ENCODE measurements at regions not wholly inside any gene's neighbourhood (a gene's known extent, or its start where the extent isn't known, plus 50 kb on each side); places are given as distances from the start of the nearest gene placed in this dataset.

- intact Hi-C loops (cut with DNase I), result no loop called here
- DNase-seq (ENCODE audit: low spot score), result no peak
Measured at GRCh38 chr2:177074099-177074710, 138.4 kb upstream of the HNRNPA3 start.

DNA sequence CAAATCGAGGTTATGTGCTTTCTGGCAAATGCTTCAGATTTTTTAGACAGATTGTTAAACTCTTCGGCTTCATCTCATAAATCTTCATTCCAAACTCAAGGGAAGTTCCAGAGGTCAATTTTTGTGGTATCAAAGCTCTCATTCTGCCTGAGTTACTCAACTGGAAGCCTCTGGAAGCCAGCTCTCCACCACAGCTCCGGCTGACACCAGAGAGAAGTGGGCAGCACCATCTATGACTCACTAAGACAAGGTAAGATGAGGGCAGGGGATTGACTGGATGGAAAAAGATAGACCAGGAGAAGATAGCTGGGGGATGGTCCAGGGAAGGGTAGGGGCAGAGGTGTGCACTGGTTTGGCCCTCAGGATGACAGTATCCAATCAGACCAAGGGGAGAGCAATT is 137.3 kb upstream of the HNRNPA3 start:
- intact Hi-C loops (cut with DNase I), result no loop called here
- DNase-seq (ENCODE audit: low spot score), result no peak

DNA sequence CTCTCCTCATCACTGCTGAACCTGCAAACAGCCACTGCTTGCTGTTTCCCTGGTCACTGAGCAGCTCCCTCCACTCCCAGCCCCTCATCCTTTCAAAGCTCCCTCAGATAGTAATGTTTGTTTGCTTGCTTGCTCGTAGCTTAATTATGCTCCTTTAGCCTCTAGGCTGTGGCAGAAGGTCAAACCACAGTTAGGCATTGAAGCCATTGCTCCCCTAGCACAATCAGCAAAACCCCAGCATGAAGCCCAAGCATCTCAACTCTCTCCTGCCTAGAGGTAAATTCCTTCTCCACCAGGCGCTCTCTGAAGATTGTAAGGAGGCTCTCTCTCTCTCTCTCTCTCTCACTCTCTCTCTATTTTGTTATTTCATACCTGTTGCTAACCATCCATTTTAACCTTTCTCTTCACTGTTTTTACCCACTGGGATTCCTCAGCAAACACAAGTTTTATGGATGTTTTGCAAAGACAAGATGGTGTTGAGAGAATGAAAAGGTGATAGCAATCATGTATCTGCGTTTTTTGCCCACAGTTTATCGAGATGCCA is 135.9 kb upstream of the HNRNPA3 start:
- intact Hi-C loops (cut with DNase I), result no loop called here
- no peak for DNase-seq (ENCODE audit: low spot score)

DNA sequence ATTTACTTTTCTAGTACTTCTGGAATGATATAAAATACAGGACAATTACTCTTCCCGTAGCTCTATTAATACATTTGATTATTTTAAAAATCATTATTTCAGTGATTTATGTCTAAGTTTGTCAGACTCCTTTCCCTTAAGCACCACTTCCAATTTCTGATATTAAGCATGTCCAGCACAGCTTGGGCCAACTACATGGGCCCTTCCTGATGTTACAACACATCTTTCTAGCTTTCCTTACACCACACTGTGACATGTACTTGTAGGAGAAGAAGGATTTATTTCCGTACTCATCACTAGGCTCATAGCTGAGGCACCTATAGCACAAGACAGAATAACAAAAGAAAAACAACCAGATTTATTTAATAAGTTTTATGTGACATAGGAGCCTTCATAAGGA is 134.8 kb upstream of the HNRNPA3 start:
- intact Hi-C loops (cut with DNase I), result no loop called here

GRCh38 chr2:177078416-177078815 is 134.2 kb upstream of the HNRNPA3 start:
- no peak for DNase-seq (ENCODE audit: low spot score)
- intact Hi-C loops (cut with DNase I), result no loop called here

More for the DNA sequence above, 134.8 kb upstream of the HNRNPA3 start:
- DNase-seq (ENCODE audit: low spot score), result no peak

- no peak for DNase-seq (ENCODE audit: low spot score)
- intact Hi-C loops (cut with DNase I), result no loop called here
Measured at GRCh38 chr2:177078855-177079254, 133.7 kb upstream of the HNRNPA3 start.

DNA sequence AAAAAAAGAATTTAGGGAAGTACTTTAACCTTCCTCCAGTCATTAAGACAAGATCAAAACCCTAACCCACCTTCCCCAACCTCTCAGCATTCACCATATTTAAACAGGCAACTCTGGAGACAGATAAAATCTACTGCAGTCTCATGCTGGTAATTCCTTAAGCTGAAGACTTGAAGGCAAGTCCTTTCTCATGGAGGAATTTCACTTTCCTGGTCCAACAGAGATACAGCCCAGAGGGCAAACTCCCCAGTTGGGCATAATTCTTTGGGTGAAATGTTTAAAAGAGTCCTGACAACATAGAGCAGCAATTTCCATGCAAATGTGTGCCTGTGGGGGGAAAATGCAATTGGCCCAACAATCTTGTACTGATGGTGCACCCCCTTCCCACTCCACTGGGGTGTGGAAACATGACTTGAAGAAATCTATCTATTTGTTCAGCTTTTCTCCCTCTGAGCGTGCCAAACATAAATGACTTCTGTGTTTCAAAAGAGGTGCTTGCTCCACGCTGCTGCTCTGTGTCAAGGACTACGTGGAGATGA is 131.8 kb upstream of the HNRNPA3 start:
- intact Hi-C loops (cut with DNase I), result no loop called here
- no peak for DNase-seq (ENCODE audit: low spot score)

DNA sequence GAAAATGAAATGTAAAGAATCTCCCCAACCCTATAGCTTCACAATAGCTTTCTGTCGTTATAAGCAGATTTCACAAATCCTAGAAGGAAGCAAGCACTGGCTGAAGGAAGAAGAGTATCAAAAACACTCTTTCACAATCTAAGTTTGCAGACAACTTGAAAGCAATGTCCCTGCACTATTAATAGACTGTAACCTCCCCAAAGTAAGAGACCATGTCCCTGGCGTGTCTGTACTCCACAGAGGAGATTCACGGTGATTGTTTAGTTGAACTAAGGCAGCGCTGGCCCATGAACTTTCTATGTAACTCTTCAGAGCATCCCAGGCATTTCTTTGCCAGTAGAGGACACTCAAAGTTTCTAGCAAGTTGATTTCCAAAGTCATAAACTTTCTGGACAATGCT is 128.0 kb upstream of the HNRNPA3 start:
- intact Hi-C loops (cut with DNase I), result no loop called here
- DNase-seq (ENCODE audit: low spot score), result no peak

GRCh38 chr2:177088529-177088928 is 124.1 kb upstream of the HNRNPA3 start:
- no peak for DNase-seq (ENCODE audit: low spot score)
- intact Hi-C loops (cut with DNase I), result no loop called here

- no peak for DNase-seq (ENCODE audit: low spot score)
- intact Hi-C loops (cut with DNase I), result no loop called here
Measured at GRCh38 chr2:177090967-177091366, 121.6 kb upstream of the HNRNPA3 start.

DNA sequence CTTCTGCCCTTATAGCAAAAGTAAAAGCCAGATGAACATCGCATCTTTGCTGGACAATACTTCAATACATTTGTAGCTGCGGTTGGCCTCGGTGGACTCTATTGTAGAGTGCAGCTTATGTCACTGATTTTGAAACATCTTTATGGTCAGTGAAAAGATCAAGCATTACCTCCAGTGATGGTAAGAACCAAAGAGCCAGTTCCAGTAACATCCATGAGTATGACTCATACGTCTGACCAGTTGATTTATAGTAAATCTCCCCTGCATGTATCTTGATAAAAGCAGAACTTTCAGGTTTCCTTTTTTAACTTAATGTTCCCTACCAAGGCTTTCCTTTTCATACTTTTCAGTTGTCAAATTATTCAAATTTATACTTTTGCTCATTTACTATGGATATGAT is 119.2 kb upstream of the HNRNPA3 start:
- DNase-seq (ENCODE audit: low spot score), result no peak
- intact Hi-C loops (cut with DNase I), result no loop called here

- no peak for DNase-seq (ENCODE audit: low spot score)
Measured at GRCh38 chr2:177098001-177098613, 114.5 kb upstream of the HNRNPA3 start.

DNA sequence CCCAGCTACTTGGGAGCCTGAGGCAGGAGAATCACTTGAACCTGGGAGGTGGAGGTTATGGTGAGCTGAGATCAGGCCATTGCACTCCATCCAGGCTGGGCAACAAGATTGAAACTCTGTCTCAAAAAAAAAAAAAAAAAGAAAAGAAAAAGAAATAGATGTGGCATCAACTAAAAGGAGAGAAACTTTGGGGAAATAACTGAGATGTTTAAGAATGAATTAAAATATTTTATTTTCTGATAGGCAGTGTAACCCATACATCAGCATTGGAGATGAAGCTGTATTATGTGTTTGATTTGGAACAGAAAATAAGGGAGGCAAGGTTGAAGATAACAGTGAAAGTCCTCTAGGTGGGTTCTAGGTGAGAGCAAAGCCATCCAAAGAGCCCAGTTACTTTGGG is 110.7 kb upstream of the HNRNPA3 start:
- no peak for DNase-seq (ENCODE audit: low spot score)
- intact Hi-C loops (cut with DNase I), result no loop called here

More at GRCh38 chr2:177098001-177098613, 114.5 kb upstream of the HNRNPA3 start:
- intact Hi-C loops (cut with DNase I), result no loop called here

GRCh38 chr2:177106212-177106611 is 106.4 kb upstream of the HNRNPA3 start:
- intact Hi-C loops (cut with DNase I), result no loop called here
- DNase-seq (ENCODE audit: low spot score), result no peak

- no peak for DNase-seq (ENCODE audit: low spot score)
Measured at GRCh38 chr2:177108890-177109289, 103.7 kb upstream of the HNRNPA3 start.

DNA sequence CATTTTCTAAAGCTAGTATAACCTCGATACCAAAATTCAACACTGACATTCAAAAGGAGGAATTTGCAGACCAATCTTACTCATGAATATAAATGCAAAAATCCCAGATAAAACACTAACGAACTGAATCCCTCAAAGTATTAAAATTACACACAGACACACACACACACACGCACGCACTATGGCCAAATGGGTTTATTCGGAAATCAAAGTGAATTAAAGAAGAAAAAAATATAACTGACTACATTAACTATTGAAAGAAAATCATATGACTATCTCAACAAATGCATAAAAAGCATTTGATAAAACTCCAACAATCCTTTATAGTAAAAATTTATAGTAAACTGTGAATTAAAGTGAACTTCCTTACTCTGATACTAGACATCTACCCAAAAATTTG is 97.9 kb upstream of the HNRNPA3 start:
- DNase-seq (ENCODE audit: low spot score), result no peak
- intact Hi-C loops (cut with DNase I), result no loop called here

More at GRCh38 chr2:177108890-177109289, 103.7 kb upstream of the HNRNPA3 start:
- intact Hi-C loops (cut with DNase I), result no loop called here

DNA sequence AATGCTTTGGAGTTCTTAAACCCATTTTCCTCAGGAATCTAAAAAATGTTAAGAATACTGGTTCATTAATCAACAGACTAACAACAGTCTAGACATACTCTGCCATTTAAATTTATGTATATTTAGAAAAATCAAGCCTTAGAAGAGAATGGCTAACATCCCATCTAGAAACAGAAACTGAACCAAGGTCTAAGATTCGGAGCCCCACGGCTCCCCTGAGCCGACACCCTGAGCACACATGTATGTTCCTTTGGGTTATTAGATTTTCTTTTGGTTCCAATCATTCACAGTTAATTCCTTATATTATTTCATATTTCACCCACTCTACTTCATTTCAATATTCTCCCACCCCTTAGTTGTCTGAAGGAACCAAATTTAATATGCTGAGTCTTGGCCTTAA is 94.8 kb upstream of the HNRNPA3 start:
- intact Hi-C loops (cut with DNase I), result no loop called here
- no peak for DNase-seq (ENCODE audit: low spot score)

GRCh38 chr2:177118636-177119035 is 94.0 kb upstream of the HNRNPA3 start:
- intact Hi-C loops (cut with DNase I), result no loop called here

DNA sequence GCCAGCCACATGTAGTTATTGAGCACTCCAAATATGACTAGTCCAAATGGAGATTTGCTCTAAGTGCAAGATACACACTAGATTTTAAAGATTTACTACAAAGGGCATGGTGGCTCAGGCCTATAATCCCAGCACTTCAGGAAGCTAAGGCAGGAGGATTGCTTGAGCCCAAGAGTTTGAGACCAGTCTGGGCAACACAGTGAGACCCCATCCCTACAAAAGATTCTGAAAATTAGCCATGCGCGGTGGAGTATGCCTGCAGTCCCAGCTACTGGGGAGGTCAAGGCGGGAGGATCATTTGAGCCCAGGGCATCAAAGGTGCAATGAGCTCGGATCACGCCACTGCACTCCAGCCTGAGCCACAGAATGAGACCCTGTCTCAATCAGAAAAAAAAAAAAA is 93.5 kb upstream of the HNRNPA3 start:
- intact Hi-C loops (cut with DNase I), result no loop called here
- DNase-seq (ENCODE audit: low spot score), result no peak

More at GRCh38 chr2:177118636-177119035, 94.0 kb upstream of the HNRNPA3 start:
- no peak for DNase-seq (ENCODE audit: low spot score)

DNA sequence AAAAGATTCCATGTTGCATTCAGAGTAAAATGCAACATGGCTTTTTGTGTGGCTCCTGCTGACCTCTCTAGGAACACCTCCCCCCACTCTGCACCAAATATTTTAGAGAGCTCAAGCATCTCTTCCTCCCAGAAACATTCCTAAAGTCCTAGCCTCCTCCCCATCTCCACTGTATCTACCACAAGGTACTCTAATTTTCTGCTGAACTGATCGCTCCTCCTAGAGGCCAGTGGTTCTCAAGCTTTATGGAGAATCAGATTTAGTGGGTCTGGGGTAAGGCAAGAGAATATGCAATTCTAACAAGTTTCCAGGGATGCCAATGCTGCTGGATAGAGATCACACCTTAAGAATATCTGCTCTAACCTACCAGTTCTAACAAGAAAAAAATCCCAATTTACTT is 89.5 kb upstream of the HNRNPA3 start:
- intact Hi-C loops (cut with DNase I), result no loop called here
- DNase-seq (ENCODE audit: low spot score), result no peak

- intact Hi-C loops (cut with DNase I), result no loop called here
Measured at GRCh38 chr2:177124371-177124770, 88.2 kb upstream of the HNRNPA3 start.

More at GRCh38 chr2:177124371-177124770, 88.2 kb upstream of the HNRNPA3 start:
- DNase-seq (ENCODE audit: low spot score), result no peak

All from cardiac septum (tissue), 1 donor.